ENCODE measurements at regions not wholly inside any gene's neighbourhood (a gene's known extent, or its start where the extent isn't known, plus 50 kb on each side); places are given as distances from the start of the nearest gene placed in this dataset.

- no peaks in the 10 kb centered on the region for H3K9me1 ChIP-seq (ENCODE audit: control insufficient read depth, extremely low read depth, insufficient read depth, low read length)
- no peaks in the 10 kb centered on the region for H4K20me1 ChIP-seq (ENCODE audit: control insufficient read depth, extremely low read depth, insufficient read depth, low read length)
- no peaks in the 10 kb centered on the region for H3K36me3 ChIP-seq (ENCODE audit: control insufficient read depth in 2 of 2, extremely low read depth in 1 of 2, insufficient read depth in 2 of 2, low read length in 2 of 2)
- peak overlapping the region; percentile 68 for H2AFZ ChIP-seq (ENCODE audit: control insufficient read depth, low read length)
- H3K27ac ChIP-seq (ENCODE audit: control insufficient read depth, insufficient read depth, low read length) = peak overlapping the region; percentile 16
- no peaks in the 10 kb centered on the region for H3K79me2 ChIP-seq (ENCODE audit: control insufficient read depth, insufficient read depth, low read length)
- H3K9ac ChIP-seq (ENCODE audit: control insufficient read depth, extremely low read depth, insufficient read depth, low read length) = no peak overlapping the region
- peak; percentile 93 for FAIRE-seq
- no peak for DNase-seq (ENCODE audit: low read depth, low spot score)
- dilution Hi-C loops (cut with MboI; ENCODE audit: extremely low pct_ligation_motif_present, low sequenced_read_pairs) = no loop called here
- peaks cover 6% of the 10 kb centered on the region for H3K4me1 ChIP-seq (ENCODE audit: control insufficient read depth, extremely low read depth, insufficient read depth, low read length)
- TF ChIP-seq EZH2 (IDR thresholded peaks at IDR 0.05; ENCODE audit: low read length) (no peak), CTCF (optimal IDR thresholded peaks at IDR 0.05 in 1 of 3, IDR thresholded peaks at IDR 0.05 in 1 of 3, conservative IDR thresholded peaks at IDR 0.05 in 1 of 3; ENCODE audit: extremely low read depth in 1 of 3, insufficient read depth in 2 of 3, low read length in 3 of 3) (no peak)
- H3K9me3 ChIP-seq (ENCODE audit: control insufficient read depth, low read depth, low read length) = no peaks in the 10 kb centered on the region
- H3K27me3 ChIP-seq (ENCODE audit: control insufficient read depth, extremely low read depth, insufficient read depth, low read length) = no peaks in the 10 kb centered on the region
- no peak overlapping the region for H3K4me3 ChIP-seq (ENCODE audit: control insufficient read depth in 2 of 3, extremely low read depth in 1 of 3, insufficient read depth in 2 of 3, low read depth in 1 of 3, low read length in 3 of 3)
- peak overlapping the region; percentile 59 for H3K4me2 ChIP-seq (ENCODE audit: control insufficient read depth, extremely low read depth, insufficient read depth, low read depth, low read length)
These were observed 149.1 kb downstream of the EDN1 start for GRCh38 chr6:12439296-12439695.

- Histone ChIP-seq H4K20me1 (ENCODE audit: control insufficient read depth, extremely low read depth, insufficient read depth, low read length) (no peaks in the 10 kb centered on the region), H3K79me2 (ENCODE audit: control insufficient read depth, insufficient read depth, low read length) (no peaks in the 10 kb centered on the region), H3K9ac (ENCODE audit: control insufficient read depth, extremely low read depth, insufficient read depth, low read length) (no peak overlapping the region), H3K27me3 (ENCODE audit: control insufficient read depth, extremely low read depth, insufficient read depth, low read length) (no peaks in the 10 kb centered on the region), H2AFZ (ENCODE audit: control insufficient read depth, low read length) (no peak overlapping the region), H3K4me2 (ENCODE audit: control insufficient read depth, extremely low read depth, insufficient read depth, low read depth, low read length) (no peak overlapping the region), H3K27ac (ENCODE audit: control insufficient read depth, insufficient read depth, low read length) (no peak overlapping the region), H3K4me1 (ENCODE audit: control insufficient read depth, extremely low read depth, insufficient read depth, low read length) (peaks cover 6% of the 10 kb centered on the region), H3K36me3 (ENCODE audit: control insufficient read depth in 2 of 2, extremely low read depth in 1 of 2, insufficient read depth in 2 of 2, low read length in 2 of 2) (no peaks in the 10 kb centered on the region), H3K4me3 (ENCODE audit: control insufficient read depth in 2 of 3, extremely low read depth in 1 of 3, insufficient read depth in 2 of 3, low read depth in 1 of 3, low read length in 3 of 3) (no peak overlapping the region), H3K9me1 (ENCODE audit: control insufficient read depth, extremely low read depth, insufficient read depth, low read length) (no peaks in the 10 kb centered on the region), H3K9me3 (ENCODE audit: control insufficient read depth, low read depth, low read length) (no peaks in the 10 kb centered on the region)
- dilution Hi-C loops (cut with MboI; ENCODE audit: extremely low pct_ligation_motif_present, low sequenced_read_pairs) = no loop called here
- no peak for DNase-seq (ENCODE audit: low read depth, low spot score)
- FAIRE-seq = peak; percentile 59
- TF ChIP-seq CTCF (optimal IDR thresholded peaks at IDR 0.05 in 1 of 3, IDR thresholded peaks at IDR 0.05 in 1 of 3, conservative IDR thresholded peaks at IDR 0.05 in 1 of 3; ENCODE audit: extremely low read depth in 1 of 3, insufficient read depth in 2 of 3, low read length in 3 of 3) = no peak
- TF ChIP-seq EZH2 (IDR thresholded peaks at IDR 0.05; ENCODE audit: low read length) = no peak
These were observed 150.8 kb downstream of the EDN1 start for GRCh38 chr6:12440981-12441380.
